GM21529 (cell line): ENCODE measurements at regions not wholly inside any gene's neighbourhood (a gene's known extent, or its start where the extent isn't known, plus 50 kb on each side); places are given as distances from the start of the nearest gene placed in this dataset.
"Not testable (repeated sequence)": the region's sequence is repeated elsewhere in the genome, so short reads cannot be mapped to it uniquely, and the experiment has no call there.

Experiments used
- ATAC-seq: cut with Tn5 transposase; IDR thresholded peaks from one replicate; pipeline ENCODE4 v1.9.1; 2021; ENCODE audit not compliant: unreplicated experiment

DNA sequence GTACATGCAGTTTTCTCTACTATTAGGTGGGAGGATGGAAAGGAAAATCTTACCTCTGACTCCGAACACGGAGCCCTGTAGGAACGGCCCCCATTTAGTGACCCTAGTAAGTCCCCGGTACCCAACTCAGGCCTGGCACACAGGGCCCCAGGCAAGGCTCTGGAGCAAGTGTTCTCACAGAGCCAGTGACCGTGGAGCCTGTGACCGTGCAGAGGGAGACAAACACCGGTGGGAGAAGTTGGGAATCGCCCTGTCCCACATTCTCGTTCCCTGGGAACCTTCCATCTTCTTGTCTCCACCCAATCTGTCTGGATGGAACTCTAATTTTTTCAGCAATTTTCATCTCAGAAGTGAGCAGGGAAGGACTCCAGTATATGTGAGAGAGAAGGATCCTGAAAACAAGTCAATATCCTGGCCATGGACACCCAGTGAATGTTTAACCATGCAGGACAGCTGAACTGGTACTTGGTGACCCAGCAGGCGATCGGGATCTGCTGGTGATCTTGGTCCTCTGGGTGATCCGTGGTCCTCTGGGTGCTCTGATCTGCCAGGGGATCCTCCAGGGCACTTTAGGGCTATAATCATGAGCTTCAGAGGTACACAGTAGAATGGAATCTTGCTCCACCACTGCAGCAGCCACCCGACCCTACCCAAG, 348.6 kb upstream of the ID2 start:
- ATAC-seq, result no peak

DNA sequence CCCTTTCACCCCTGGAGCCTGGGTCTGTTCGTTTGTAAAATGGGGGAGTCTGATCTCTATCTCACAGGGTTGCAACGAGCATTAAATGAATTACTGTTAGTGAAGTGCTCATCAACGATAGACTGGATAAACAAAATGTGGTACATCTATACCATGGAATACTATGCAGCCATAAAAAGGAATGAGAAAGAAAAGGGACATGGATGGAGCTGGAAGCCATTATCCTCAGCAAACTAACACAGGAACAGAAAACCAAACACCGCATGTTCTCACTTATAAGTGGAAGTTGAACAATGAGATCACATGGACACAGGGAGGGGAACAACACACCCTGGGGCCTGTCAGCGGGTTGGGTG, 348.0 kb upstream of the ID2 start:
- ATAC-seq, result not testable (repeated sequence)

DNA sequence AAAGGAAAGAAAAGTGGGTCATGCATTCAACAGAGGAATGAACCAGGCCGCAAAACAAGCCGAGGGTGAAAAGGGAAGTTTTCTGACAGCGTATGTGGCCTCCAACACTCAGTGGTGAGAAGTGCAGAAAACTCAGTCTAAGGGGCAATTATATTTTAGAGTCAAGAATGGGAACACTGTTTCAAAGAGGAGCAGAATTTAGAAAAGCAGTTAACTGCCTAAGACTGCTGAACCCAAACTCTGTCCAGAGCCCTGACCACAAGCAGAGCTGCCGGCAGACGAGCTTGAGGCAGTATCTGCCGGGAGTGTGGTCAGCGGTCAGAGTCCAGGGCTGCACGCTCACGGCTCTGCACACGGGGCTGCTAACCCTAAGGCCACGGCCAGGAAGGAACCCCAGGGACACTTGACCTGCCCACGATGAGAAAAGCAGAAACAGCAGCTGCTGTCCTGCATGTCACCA, 347.0 kb upstream of the ID2 start:
- ATAC-seq, result no peak

DNA sequence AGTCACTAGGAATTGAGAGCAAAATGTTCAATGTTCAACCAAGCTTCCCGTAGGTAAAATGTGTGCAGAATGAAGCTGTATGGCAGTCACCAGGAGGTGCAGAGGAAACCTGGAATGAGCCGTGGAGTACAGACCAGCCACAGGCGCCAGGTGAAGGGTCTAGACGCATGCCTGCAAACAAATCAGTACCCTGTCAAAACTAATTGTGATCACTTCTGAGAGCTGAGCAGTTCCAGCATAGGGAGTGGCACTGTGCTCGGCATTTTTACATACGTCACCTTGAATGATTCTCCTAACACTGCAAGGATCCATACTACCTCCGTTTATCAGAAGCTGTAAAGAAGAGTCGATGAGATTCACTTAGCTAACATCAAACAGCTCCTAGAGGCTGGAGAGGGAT, 346.1 kb upstream of the ID2 start:
- ATAC-seq, result no peak

DNA sequence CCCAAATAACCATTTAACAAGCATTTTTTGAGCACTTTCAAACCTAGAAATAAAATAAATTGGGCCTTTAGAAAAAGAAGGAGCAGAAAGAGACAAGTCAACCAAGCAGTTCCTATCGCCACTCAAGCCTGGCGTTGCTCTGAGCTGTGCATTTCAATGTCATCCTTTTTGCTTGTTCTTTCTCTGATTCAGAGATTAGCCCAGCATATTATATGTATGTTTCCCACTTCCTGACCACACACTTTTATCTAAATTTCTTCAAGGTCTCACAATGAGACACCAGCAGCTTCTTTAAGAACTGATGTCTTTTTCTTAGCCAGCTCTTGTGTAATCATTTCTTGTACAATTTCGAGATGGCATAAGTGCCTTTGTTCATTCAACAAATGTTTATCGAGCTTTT, 344.5 kb upstream of the ID2 start:
- ATAC-seq, result no peak

DNA sequence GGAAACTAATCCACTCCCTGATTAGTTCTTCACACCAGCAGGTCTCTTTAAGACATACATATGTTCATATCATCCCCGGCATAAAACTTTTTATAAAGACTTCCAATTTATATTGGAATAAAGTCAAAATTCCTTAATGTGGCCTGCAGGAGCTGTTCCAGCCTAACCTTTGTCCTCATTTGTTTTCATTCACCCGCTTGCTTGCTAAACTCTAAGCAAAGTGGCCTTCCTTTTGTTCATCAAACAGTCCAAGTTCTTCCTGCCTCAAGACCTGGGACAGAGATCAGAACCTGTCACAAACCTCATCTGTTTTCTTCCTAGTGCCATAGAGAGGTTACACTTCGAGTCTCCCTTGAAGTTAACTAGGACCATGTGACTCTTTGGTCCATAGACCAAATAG, 339.4 kb upstream of the ID2 start:
- no peak for ATAC-seq

DNA sequence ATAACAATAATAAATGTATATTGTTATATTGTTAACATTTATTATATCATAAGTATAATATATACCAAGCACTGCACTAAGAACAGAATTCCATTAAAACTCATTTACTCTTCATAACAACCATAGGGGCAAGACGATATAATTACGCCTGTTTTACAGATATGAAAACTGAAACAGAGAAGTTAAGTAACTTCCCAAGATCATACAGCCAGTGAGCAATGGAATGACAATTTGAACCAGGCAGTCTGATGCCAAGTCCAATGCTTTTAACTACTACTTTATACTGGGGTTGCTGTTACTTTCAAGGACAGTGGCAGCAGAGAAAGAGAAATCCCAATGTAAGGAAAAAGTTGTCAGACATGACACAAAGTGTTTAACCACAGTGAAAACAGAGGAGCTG, 338.8 kb upstream of the ID2 start:
- ATAC-seq, result no peak

DNA sequence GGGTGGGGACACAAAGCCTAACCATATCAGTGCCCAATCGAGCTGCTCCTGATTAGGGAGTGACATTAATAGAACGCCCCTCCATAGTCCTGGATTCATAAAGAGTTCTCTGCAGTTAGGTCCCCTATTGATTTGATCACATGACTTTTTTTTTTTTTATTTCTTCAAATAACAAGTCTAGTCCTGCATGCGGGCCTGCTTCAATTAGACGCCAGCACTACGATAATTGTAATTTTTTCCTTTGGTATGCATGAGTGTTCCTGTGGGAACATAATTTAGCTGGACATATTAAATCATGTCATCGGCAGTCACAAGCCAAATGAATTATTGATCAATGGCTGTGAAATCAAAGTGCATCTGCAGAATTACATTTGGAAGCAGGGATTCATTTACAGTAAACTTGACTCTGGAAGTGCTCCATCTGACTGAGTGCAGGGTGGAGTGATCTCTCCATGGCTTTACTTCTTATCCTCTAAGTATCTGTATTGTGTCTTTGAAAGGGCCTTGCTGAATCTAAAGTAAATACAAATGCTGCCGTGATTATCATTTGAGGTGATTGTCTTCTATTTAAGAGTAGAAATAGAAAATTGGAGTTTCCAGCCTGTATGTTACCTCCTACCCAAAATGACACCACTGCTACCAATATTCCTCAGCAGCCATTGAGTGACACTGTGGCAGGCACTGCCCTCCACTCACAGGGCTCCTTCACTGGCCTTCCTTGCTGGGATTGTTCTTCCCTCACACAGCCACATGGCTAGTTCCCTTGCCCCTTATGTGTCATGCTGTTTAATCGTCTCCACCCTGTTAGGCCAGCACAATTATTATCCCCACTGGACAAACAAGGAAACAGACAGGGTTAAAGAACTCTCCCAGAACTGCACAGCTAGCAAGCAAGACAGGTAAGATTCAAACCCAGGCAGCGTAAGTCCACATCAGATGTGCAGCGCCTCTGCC, 337.4 kb upstream of the ID2 start:
- ATAC-seq, result no peak

DNA sequence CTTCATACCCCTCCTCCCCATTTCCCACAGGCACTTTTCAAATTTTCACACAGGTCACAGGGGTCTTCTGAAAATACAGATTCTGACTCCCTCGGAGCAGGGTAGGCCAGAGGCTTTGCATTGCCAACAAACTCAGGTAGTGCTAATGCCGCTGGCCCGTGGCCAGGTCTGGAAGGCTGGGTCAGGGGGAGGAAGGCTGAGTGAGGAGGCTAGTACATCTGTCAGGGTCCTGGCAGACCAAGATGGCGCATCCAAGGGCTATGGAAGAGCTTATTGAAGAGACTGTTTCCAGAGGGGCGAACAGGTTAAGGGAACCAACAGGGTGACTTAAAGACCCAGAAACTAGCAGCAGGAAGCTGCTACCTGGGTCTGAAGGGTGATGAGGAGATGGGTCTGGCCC, 336.7 kb upstream of the ID2 start:
- no peak for ATAC-seq

DNA sequence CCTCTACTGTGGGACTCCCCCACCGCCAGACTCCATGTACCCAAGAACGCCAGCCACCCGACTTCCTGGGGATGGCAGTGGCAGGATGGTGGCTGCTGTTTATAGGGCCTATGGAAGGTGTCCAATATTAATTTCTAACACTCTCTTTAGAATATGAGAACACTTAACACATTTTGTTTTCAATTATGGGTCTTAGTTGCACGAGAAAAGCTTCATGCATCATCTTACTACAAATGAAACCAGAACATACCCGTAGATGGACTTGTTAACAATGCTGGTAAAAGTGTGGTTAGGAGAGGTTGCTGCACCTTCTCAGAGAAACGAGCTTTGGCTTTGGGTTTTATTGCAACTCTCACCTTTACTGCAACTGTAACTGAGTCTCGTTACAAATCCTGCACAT, 335.6 kb upstream of the ID2 start:
- ATAC-seq, result no peak

DNA sequence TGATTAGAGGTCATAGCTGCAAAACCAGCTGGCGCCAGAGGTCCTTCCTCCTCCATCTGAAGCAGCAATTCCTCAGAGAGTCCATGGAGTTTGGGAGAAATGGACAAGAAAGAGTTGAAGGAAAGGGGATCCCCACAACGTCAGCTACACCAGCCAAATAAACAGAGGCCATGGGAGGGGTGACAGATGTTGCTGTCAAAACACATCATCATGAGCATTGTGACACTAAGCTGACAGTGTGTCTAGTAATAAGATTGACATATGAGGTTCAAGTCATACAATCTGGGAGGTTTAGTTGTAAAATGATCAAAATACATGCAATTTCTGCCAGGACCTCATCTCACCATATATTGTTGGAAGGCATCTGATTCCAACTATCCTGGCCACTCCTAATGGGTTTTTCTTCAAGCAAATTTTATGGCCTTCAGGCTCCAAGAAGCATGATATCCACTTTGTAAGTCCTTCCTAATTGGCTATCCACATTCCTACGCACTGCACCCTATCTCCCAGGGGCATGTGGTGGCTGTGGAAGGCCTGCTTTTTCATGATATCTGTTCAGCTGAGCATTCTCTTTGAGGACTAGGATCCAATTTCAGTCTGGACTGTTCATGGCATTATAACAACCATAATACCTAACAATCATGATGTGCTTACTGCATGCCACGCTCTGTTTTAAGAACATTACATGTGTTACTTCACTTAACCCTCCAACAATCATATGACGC, 335.0 kb upstream of the ID2 start:
- no peak for ATAC-seq

DNA sequence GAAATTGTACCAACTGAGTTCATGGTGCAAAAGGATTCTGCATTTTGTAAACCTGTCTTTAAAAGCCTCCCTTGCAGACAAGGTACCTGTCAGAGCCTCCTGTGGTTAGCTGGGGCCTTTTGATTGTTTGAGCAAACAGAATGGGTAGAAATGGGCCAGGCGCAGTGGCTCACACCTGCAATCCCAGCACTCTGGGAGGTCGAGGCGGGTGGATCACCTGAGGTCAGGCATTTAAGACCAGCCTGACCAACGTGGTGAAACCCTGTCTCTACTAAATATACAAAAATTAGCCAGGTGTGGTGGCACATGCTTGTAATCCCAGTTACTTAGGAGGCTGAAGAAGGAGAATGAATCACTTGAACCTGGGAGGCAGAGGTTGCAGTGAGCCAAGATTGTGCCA, 332.9 kb upstream of the ID2 start:
- not testable (repeated sequence) for ATAC-seq

DNA sequence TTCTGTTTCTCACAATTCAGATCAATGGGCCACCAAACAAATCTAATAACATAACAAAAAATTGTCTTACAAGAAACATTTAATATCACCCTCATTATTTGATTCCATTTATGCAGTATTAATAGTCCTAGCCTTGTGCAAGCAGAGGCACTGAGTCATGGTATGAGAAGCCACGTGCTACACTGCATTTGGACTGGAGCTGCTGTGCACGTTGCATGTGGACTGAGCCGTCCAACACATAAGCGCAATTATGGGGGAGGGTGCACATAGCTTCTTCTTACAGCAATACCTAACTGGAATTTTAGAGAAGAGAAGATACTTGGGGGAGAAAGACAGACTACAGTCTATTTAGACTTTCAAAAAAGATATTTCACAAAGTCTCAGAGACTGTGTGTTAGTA, 329.6 kb upstream of the ID2 start:
- no peak for ATAC-seq

DNA sequence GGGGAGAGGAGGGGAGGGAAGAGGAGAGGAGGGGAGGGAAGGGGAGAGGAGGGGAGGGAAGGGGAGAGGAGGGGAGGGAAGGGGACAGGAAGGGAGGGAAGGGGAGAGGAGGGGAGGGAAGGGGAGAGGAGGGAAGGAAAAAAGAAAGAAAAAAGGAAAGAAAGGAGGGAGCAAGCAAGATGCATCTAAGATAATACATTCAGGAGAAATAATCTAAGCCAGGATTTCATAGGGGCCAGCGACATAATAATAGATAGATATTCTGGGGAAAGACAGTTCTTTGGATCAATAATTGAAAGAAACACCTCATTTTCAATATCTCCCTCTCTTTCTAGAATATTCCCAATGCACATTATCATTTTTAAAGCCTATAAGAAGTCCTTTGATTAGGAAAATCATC, 328.9 kb upstream of the ID2 start:
- ATAC-seq, result no peak

DNA sequence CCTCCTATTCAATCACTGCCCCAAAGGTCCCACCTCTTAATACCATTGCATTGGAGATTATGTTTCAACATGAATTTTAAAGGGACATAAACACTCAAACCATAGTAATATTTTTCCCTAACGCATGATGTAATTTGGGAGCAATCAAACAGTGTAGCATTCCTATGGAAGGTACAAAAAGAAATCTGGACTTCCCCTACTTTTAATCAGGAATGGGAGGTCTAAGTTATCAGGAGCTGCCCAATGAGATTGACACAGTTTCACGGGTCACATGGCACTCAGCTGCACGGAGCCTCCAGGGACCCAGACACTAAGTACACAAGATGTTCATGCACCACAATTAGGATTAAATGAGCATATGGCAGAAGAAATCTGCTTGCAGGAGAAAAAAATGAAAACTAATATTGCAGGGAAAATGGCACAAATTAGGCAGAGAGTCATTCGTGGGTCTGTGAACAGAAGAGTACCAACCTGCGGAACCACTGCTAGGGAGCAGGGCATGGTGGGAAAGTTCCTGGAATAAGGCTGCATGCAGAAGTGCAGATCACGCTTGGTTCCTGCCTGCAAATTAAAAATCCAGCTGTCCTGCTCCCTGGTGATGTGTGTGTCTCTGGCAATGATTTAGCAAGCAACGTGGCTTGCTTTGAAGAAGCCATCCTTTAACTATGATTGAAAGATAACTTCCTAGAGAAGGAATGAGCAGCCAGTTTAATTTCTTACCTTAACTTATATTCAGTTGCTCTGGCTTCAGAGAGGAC, 326.6 kb upstream of the ID2 start:
- no peak for ATAC-seq

DNA sequence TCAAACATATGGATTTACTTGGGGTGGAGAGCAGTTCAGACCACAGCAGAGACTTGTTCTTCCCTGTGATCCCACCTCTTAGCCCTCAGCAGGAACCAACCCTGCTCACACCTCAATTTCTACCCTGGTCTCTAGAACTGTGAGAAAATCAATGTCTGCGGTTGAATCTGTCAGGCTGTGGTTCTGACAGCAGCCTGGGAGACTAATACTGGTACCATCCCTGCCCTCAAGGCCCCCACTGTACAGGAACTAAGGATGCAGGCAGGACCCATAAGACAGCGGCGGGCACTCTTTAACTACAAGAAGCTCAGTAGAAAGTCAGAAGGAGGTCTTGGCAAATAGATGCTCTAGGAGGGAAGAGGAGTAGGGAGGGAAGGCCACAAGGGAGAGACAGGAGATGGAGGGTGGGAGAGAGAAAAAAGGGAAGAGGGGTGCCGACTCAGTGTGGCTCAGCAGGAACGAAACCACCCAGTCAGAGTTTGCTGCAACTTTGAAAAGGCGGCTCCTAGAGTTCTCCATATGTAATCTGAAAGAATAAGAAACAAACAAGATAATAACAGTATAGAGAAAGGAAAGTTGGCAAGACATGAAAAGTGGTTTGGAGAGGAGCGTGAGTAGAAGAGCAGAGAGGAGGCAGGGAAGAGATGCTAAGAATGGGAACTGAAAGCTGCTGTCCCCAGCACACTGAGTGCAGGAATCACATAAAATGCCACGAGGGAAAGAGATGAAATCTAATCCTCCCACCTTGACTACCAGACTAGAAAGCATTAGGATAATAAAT, 323.9 kb upstream of the ID2 start:
- ATAC-seq, result no peak

DNA sequence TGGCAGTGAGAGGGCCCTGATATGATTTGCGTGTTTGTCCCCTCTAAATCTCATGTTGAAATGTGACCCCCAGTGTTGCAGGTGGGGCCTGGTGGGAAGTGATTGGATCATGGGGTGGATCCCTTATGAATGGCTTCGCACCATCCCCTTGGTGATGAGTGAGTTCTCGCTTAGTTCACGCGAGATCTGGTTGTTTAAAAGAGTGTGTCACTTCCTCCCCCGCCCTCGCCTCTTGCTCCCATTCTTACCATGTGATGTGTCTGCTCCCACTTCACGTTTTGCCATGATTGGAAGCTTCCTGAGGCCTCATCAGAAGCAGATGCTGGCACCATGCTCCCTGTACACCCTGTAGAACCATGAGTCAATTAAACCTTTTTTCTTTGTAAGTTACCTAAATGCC, 319.9 kb upstream of the ID2 start:
- no peak for ATAC-seq

DNA sequence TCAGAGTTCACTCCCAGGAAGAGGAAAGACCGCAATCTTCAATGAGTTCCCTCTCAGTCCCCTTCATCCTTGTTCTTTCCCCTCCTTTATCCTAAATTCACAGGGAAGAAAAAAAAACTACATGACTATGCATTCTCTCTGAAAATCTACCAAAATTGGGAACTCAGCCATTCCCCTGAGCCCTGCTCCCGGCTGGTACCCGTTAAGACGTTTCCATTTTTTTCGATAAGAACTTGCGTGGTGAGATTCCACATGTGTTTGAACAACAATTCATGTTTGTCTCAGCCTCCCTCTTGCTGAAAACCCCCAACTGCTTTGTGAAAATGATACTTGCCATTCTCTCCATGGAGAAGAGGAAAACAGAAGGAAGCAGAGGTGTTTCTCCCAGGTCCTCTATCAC, 318.7 kb upstream of the ID2 start:
- no peak for ATAC-seq

DNA sequence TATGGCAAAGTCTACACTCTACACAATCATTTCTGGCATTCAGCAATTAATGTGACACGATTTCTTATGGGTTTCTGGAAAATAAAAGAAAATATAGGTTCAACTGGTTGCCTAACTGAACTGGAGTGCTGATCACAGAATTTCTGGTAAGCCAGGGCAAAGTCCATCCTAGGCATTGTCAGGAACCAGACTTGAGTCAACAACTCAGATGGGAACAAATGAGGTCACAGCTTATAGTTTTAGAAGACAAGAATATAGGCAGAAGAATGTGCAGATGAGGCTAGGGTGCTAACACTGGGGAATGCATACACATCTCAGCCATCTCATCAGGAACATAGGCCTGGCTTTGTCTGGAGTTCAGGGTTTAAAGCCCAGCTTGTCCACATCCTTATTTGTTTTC, 317.2 kb upstream of the ID2 start:
- no peak for ATAC-seq

DNA sequence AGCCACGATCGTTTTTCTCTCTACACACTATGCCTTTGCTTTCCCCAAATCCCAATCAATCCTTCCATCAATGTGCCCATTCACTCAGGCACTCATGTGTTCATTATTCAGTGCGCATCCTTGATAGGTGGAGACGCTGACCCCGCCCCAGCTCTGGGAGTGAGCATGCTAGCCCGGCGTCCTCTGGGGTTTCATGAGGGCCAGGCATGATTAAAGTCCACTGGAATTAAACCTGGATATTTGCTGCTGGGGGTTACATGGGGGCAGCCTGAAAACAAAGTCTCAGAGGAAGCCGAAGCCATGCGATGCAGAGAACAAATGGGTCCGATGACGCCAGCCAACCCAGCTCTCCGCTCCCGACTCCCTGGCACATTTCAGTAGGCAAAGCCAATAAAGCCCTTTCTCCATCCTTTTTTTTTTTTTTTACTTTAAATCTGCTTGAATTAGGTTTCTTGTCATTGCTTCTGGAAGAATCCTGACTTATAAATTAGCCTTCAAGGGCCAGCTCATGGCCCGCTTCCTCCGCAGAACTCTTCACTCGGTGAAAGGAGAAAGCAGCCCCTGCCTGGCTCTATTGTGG, 316.4 kb upstream of the ID2 start:
- ATAC-seq, result no peak
